ENCODE measurements at regions not wholly inside any gene's neighbourhood (a gene's known extent, or its start where the extent isn't known, plus 50 kb on each side); places are given as distances from the start of the nearest gene placed in this dataset.
"Not testable (repeated sequence)": the region's sequence is repeated elsewhere in the genome, so short reads cannot be mapped to it uniquely, and the experiment has no call there.

- intact Hi-C loops (cut with DNase I): no loop called here
- TF ChIP-seq, protein P1, sequence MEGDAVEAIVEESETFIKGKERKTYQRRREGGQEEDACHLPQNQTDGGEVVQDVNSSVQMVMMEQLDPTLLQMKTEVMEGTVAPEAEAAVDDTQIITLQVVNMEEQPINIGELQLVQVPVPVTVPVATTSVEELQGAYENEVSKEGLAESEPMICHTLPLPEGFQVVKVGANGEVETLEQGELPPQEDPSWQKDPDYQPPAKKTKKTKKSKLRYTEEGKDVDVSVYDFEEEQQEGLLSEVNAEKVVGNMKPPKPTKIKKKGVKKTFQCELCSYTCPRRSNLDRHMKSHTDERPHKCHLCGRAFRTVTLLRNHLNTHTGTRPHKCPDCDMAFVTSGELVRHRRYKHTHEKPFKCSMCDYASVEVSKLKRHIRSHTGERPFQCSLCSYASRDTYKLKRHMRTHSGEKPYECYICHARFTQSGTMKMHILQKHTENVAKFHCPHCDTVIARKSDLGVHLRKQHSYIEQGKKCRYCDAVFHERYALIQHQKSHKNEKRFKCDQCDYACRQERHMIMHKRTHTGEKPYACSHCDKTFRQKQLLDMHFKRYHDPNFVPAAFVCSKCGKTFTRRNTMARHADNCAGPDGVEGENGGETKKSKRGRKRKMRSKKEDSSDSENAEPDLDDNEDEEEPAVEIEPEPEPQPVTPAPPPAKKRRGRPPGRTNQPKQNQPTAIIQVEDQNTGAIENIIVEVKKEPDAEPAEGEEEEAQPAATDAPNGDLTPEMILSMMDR (IDR thresholded peaks at IDR 0.05): no peak
- TF ChIP-seq POLR2A (IDR thresholded peaks at IDR 0.05; ENCODE audit: low read depth): no peak
- TF ChIP-seq EP300 (IDR thresholded peaks at IDR 0.05): no peak
- TF ChIP-seq POLR2AphosphoS5 (IDR thresholded peaks at IDR 0.05): no peak
- no peaks in the 10 kb centered on the region for H3K9me3 ChIP-seq
- WGBS: 69% methylated on average over 2 of the region's 2 CpGs
- H3K27me3 ChIP-seq: no peaks in the 10 kb centered on the region
- no peak for DNase-seq (ENCODE audit: extremely low spot score)
- no peak overlapping the region for H3K27ac ChIP-seq (replicated peaks in 1 of 4)
- no peaks in the 10 kb centered on the region for H3K4me1 ChIP-seq
- no peaks in the 10 kb centered on the region for H3K36me3 ChIP-seq
- no peak overlapping the region for H3K4me3 ChIP-seq
Observed at GRCh38 chr10:80964179-80964578, 426.5 kb downstream of the SH2D4B start.

DNA sequence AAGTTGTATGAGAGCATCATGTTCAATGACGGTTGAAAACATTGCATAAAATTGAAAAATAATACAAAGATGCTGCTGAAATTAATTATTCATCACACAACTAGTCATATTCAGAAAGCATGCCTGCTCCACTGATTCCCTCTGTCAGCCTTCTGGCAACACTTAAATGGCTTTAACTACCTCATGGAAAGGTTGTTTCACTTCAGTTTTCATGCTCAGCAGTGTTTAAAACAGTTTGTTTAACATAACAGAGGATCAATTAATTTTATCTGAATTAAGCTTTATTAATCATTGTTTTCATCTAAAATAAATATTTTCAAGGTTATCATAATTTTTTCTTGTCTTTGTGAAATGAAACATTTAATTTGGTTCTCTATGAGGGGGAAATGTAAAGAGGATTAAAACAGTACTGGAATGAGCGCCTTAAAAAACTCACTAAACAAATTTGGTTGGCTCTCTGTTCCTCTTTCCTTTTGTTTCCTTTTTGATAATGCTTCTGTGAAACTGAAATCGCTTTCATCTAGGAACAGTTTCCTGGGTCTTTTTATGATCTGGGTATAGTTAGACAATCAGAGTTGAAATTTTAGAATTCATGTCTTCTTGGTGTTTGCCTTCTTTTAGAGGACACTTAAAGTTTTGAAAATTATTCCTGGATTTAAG, 427.4 kb downstream of the SH2D4B start:
- H3K36me3 ChIP-seq: no peaks in the 10 kb centered on the region
- H3K4me3 ChIP-seq: no peak overlapping the region
- TF ChIP-seq, protein P1 (IDR thresholded peaks at IDR 0.05): no peak
- TF ChIP-seq POLR2AphosphoS5 (IDR thresholded peaks at IDR 0.05) (no peak), EP300 (IDR thresholded peaks at IDR 0.05) (no peak), POLR2A (IDR thresholded peaks at IDR 0.05; ENCODE audit: low read depth) (no peak)
- DNase-seq (ENCODE audit: extremely low spot score): no peak
- intact Hi-C loops (cut with DNase I): no loop called here
- no peaks in the 10 kb centered on the region for H3K27me3 ChIP-seq
- no peaks in the 10 kb centered on the region for H3K4me1 ChIP-seq
- 58% methylated on average over 3 of the region's 3 CpGs for WGBS
- no peak overlapping the region for H3K27ac ChIP-seq (replicated peaks in 1 of 4)
- H3K9me3 ChIP-seq: no peaks in the 10 kb centered on the region

- H3K27me3 ChIP-seq: no peaks in the 10 kb centered on the region
- H3K27ac ChIP-seq (replicated peaks in 1 of 4): no peak overlapping the region
- TF ChIP-seq EP300 (IDR thresholded peaks at IDR 0.05): no peak
- no peaks in the 10 kb centered on the region for H3K4me1 ChIP-seq
- intact Hi-C loops (cut with DNase I): no loop called here
- WGBS: 54% methylated on average over 3 of the region's 3 CpGs
- no peak overlapping the region for H3K4me3 ChIP-seq
- no peaks in the 10 kb centered on the region for H3K36me3 ChIP-seq
- no peak for DNase-seq (ENCODE audit: extremely low spot score)
- no peaks in the 10 kb centered on the region for H3K9me3 ChIP-seq
Observed at GRCh38 chr10:80966326-80966986, 428.8 kb downstream of the SH2D4B start.

GRCh38 chr10:80967357-80967756, 429.7 kb downstream of the SH2D4B start:
- intact Hi-C loops (cut with DNase I); H3K36me3 ChIP-seq; H3K27me3 ChIP-seq; H3K4me1 ChIP-seq; H3K27ac ChIP-seq (replicated peaks in 1 of 4); DNase-seq (ENCODE audit: extremely low spot score); H3K9me3 ChIP-seq; H3K4me3 ChIP-seq: not testable (repeated sequence)
- WGBS: 86% methylated on average over 4 of the region's 4 CpGs

GRCh38 chr10:80968903-80969302, 431.2 kb downstream of the SH2D4B start:
- H3K36me3 ChIP-seq: no peaks in the 10 kb centered on the region
- intact Hi-C loops (cut with DNase I): no loop called here
- H3K27me3 ChIP-seq: no peaks in the 10 kb centered on the region

More at GRCh38 chr10:80968903-80969302, 431.2 kb downstream of the SH2D4B start:
- TF ChIP-seq POLR2A (IDR thresholded peaks at IDR 0.05; ENCODE audit: low read depth) (no peak), POLR2AphosphoS5 (IDR thresholded peaks at IDR 0.05) (no peak), EP300 (IDR thresholded peaks at IDR 0.05) (no peak)
- TF ChIP-seq, protein P1 (IDR thresholded peaks at IDR 0.05): no peak
- H3K27ac ChIP-seq (replicated peaks in 1 of 4): no peak overlapping the region
- no peak overlapping the region for H3K4me3 ChIP-seq
- DNase-seq (ENCODE audit: extremely low spot score): no peak
- no peaks in the 10 kb centered on the region for H3K4me1 ChIP-seq
- no peaks in the 10 kb centered on the region for H3K9me3 ChIP-seq

Data from esophagus muscularis mucosa (tissue), 4 donors.